HG03354 (cell line): ENCODE measurements at regions not wholly inside any gene's neighbourhood (a gene's known extent, or its start where the extent isn't known, plus 50 kb on each side); places are given as distances from the start of the nearest gene placed in this dataset.

ENCODE experiments used
- ATAC-seq: cut with Tn5 transposase; IDR thresholded peaks from one replicate; pipeline ENCODE4 v1.9.1; 2021; ENCODE audit warnings: mild to moderate bottlenecking; ENCODE audit not compliant: unreplicated experiment, poor library complexity, severe bottlenecking

- ATAC-seq: no peak
Measured at GRCh38 chr9:99282406-99282805, 60.3 kb downstream of the SEC61B start.

- no peak for ATAC-seq
Measured at GRCh38 chr9:99285965-99286364, 63.9 kb downstream of the SEC61B start.

GRCh38 chr9:99286536-99286935 lies 64.5 kb downstream of the SEC61B start:
- ATAC-seq: no peak

- no peak for ATAC-seq
Measured at GRCh38 chr9:99287641-99288040, 65.6 kb downstream of the SEC61B start.

- no peak for ATAC-seq
Measured at GRCh38 chr9:99288830-99289229, 66.7 kb downstream of the SEC61B start.

GRCh38 chr9:99294850-99295461 lies 72.9 kb downstream of the SEC61B start:
- ATAC-seq: no peak

GRCh38 chr9:99296291-99296951 lies 74.3 kb downstream of the SEC61B start:
- ATAC-seq: peak; percentile 73

- ATAC-seq: no peak
Measured at GRCh38 chr9:99298614-99299013, 76.5 kb downstream of the SEC61B start.

- no peak for ATAC-seq
Measured at GRCh38 chr9:99299211-99300102, 77.4 kb downstream of the SEC61B start.

- no peak for ATAC-seq
Measured at GRCh38 chr9:99300103-99300439, 78.0 kb downstream of the SEC61B start.

GRCh38 chr9:99300603-99301002 lies 78.5 kb downstream of the SEC61B start:
- no peak for ATAC-seq

- ATAC-seq: no peak
Measured at GRCh38 chr9:99303177-99303576, 81.1 kb downstream of the SEC61B start.

GRCh38 chr9:99305124-99305523 lies 83.0 kb downstream of the SEC61B start:
- ATAC-seq: no peak

- no peak for ATAC-seq
Measured at GRCh38 chr9:99305820-99306811, 84.0 kb downstream of the SEC61B start.

GRCh38 chr9:99307851-99308250 lies 85.8 kb downstream of the SEC61B start:
- no peak for ATAC-seq

- no peak for ATAC-seq
Measured at GRCh38 chr9:99309141-99309939, 87.3 kb downstream of the SEC61B start.

GRCh38 chr9:99312736-99313135 lies 90.7 kb downstream of the SEC61B start:
- ATAC-seq: no peak

- no peak for ATAC-seq
Measured at GRCh38 chr9:99319048-99319447, 97.0 kb downstream of the SEC61B start.

GRCh38 chr9:99322299-99322698 lies 100.2 kb downstream of the SEC61B start:
- ATAC-seq: no peak
